Stimulated activated CD4-positive, alpha-beta T cell treated with anti-CD3 and anti-CD28 coated beads, TNF-alpha, amount 100 ng/mL, for 24 hours (primary cell): ENCODE measurements at regions not wholly inside any gene's neighbourhood (a gene's known extent, or its start where the extent isn't known, plus 50 kb on each side); places are given as distances from the start of the nearest gene placed in this dataset.

Experiments used
- DNase-seq, 3 experiments: peaks; one replicate each; pipeline ENCODE4 v3.0.0-alpha.2; 2020; ENCODE audit warnings: low read depth in 3 of 3

DNA sequence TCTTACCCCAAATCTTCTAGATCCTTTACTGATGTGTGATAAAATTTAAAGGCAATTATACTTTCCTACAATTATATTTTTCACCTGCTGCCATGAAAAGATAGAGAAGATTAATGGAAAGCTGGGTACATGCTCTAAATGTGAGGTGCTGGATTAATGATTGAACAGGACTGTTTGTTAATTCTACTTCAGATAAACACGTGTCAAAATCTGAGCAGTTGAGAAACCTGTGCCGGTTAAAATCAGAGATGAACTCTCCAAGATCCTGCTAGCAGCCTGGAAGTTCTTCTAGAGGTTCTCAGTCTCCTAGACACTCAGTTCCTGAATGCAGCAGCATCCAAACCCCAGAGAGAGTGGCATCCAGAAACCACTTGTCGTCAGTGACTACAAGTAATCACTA, 69.2 kb downstream of the INHBA start:
- DNase-seq, result no peak

GRCh38 chr7:41630741-41631140, 72.1 kb downstream of the INHBA start:
- no peak for DNase-seq

- no peak for DNase-seq
These were observed 73.2 kb downstream of the INHBA start for GRCh38 chr7:41629711-41630111.

DNA sequence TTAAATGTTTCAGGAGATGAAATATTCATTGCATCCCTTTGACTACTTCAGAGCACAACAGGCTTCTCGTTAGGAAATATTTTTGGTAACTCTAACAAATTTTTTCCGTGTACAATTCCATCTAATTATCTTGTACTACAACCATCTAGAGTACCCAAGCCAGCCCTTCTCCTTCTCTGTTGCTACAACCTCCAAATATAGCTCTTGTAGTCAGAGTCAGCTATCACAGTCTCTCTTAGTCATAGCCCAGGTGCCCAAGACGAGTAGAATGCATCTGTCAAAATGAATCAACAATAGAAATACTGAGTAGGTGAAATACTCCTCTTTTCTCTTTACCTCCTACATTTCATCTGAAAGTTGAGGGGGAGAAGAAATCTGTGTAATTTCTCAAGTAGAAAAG, 74.0 kb downstream of the INHBA start:
- no peak for DNase-seq

- DNase-seq, result no peak
These were observed 75.1 kb downstream of the INHBA start for GRCh38 chr7:41627645-41628298.

- DNase-seq, result no peak
These were observed 78.1 kb downstream of the INHBA start for GRCh38 chr7:41624818-41625217.

DNA sequence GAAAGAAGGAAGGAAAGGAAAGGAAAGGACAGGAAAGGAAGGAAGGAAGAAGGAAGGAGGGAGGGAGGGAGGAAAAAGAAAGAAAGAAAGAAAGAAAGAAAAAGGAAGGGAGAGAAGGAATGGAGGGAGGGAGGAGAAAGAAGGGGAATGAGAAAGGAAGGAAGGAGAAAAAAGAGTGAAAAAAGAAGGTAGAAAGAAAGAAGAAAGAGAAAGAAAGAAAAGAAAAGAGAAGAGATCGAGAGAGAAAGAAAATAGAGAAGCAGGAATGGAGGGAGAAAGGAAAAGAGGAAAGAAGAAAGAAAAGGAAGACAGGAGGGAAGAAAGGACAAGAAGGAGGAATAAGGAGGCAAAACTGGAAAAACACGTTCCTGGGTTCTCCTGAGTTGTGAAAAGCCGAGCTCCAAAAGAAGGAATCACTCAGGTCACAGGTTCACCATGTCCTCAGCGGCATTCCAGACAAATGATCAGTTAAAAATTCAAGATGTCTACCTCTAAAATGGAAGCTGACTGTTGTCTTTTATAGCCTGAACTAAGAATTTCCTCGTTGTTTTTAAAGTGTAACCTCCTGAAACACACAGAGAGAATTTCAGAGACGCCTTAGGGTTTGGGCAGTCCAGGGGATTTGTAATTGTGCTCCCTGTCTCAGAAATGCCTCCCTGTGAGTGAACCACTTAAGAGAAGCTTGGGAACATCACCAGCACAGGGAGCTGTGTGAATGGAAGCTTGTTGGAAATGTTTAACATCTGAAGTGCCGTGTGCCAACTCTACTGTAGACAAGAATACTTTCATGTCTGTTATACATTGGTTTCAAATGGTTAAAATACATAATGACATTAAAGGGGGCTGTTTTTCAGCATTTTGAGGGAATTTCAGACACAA, 80.7 kb downstream of the INHBA start:
- no peak for DNase-seq

- DNase-seq, result no peak
These were observed 84.9 kb downstream of the INHBA start for GRCh38 chr7:41617987-41618386.

DNA sequence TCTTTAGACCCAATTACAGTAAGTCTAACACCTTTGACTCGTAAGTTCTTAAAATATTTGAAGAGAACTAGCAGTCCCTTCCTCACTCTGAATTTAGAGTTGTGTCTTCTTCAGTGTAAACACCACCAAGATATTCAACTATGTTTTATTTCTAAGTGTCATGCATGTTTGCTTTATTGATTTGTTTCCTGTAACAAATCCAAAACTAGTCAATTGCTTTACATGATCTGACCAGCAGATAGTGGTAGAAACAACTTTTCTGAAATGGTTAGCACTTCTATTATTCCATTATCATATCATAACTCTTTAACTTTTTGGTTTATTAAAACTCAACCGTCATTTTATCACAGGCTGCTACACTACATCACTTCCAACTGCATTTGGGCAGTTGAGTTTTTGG, 90.1 kb downstream of the INHBA start:
- DNase-seq, result no peak

DNA sequence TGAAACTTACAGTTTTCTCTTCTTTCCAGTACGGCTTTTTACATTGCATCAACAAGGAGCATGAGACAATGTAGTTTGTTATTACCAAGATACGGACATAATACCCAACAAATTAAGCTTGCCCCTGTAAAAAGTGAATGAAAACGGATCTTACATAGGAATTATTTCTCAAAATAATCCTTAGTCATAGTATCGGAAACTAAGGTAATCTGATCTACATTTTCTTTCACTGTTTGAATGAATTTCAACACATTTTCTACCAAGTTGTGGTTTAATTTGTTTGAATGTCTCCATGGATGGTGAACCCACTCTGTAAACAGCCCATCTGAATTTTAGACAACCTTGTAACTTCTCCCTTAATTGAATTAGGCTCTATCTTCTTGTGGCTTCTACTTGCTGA, 90.5 kb downstream of the INHBA start:
- no peak for DNase-seq

GRCh38 chr7:41608447-41608846, 94.4 kb downstream of the INHBA start:
- no peak for DNase-seq

DNA sequence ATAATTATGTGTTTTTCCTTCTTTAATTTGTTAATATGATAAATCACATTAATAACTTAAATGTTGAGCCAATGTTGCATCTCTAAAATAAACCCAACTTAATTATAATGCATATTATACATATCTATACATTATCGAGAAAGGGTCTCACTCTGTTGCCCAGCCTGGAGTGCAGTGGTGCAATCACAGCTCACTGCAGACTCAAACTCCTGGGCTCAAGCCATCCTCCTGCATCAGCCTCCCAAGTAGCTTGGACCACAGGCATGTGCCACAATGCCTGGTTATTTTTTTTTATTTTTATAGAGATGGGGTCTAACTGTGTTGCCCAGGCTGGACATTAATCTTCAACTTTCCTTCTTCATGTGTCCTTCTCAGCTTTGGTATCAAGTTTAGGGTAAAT, 98.9 kb downstream of the INHBA start:
- DNase-seq, result no peak

DNA sequence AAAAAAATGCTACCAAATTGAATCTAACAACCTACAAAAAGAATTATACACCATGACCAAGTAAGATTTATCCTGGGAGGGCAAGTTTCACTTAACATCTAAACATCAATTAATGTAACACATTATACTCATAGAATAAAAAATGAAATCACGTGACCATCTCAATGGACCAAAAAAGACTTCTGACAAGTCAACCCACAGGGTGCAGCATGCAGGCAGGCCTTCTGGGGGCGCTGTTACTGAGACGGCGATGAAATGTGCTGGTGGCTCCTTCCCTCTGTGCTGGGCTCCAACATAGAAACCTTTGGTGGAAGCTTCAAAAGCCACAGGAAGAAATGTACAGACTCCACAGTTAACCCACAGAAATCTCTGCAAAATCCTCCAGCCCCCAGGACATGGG, 103.1 kb downstream of the INHBA start:
- DNase-seq, result no peak

DNA sequence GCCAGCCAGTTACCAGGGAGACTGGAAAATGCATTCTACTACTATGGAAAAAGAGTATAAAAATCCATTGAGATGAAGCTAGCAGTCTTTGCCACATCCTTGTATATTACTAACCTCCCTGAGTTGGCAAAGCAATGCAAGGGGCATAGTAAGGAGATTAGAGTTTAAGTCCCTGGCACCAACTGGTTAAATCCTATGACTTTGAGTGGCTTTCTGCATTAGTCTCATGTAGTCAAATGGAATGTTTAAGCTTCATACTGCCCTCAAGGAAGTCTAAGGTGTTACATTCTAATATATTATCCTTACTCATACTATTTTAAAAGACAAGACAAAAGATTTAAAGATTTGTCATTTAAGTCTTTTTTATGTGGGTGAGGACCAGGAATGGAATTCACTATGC, 110.1 kb downstream of the INHBA start:
- no peak for DNase-seq

- no peak for DNase-seq
These were observed 110.7 kb downstream of the INHBA start for GRCh38 chr7:41592236-41592635.

DNA sequence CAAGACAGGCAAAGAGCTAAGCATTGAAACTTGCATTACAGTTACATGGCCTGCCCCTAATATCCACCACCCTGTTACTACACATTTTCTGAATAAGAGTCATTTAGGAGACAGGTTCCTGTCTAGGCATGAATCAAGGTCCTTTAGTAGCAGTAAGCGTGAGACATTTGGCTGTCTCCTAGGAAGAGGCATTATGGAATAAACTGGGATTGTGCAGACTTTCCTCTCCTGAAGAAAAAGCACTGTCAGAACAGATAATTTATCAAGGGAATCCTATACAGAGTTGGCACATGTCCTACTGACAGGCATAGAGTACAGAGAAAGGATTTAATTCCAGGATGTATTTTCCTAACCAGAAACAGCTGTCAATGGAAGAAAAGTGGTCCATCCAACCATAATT, 111.9 kb downstream of the INHBA start:
- DNase-seq, result no peak

DNA sequence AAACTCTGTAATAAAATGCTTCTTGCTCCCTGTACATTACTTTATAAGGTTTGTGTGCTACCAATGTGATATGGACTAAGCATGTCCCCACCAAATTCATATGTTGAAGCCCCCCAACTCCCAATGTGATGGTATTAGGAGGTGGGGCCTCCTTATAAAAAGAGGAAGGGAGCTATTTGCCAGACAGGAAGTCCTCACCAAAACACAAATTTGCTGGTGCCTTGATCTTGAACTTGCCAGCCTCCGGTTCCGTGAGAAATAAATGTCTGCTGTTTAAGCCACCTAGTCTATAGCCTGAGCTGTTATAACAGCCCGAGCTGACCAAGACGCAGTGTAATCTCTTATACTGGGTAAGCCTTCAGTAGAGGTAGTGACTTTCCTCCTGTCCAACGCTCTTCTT, 114.5 kb downstream of the INHBA start:
- no peak for DNase-seq

DNA sequence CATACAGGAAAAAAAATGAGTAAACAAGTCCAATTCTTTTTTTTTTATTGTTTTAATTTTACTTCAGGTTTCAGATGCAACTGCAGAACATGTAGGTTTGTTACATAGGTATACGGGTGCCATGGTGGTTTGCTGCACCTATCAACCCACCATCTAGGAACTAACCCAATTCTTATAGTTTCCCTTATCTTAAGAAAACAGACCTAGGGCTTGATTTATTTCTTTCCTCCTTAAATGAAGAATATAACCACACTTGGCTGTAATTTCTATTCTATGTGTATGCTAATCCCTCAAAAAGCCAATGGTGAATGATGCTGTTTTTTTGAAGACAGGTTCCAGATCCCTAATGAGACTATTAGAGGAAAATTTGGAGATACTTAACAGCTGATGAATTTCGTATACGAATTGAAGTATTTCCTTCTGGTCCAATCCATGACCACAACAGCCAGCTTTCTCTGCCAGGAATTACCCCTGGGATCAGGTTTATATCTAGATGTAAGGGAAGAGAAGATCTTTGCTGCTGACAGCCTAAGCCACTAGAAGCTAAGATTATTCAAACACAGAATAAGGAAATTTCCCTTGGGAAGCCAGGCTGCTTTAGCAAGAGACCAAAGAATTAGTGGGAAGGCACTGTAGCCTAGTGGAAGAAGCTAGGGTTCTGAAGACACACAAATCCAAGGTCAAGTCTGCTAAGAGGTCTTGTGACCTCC, 115.8 kb downstream of the INHBA start:
- no peak for DNase-seq

DNA sequence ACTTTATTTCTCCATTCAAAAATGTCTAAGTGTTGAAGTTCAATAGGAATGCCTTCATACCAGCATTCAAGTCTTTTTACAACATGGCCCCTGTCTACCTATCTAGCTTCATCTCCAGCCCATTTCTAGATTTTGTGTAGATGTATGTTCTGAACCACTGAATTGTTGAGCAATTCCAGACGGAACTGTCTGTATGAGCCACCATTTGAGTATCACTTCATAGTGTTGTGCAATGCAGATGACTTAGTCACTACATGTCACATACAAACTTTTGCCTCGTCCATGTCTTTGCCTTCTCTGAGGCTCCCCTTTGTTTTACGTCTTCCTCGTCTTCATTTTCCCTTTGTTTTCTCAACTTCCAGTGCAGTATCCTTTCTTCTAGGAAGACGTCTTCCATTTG, 118.1 kb downstream of the INHBA start:
- no peak for DNase-seq

GRCh38 chr7:41582116-41582515, 120.8 kb downstream of the INHBA start:
- no peak for DNase-seq

GRCh38 chr7:41581041-41581440, 121.8 kb downstream of the INHBA start:
- DNase-seq, result no peak

DNA sequence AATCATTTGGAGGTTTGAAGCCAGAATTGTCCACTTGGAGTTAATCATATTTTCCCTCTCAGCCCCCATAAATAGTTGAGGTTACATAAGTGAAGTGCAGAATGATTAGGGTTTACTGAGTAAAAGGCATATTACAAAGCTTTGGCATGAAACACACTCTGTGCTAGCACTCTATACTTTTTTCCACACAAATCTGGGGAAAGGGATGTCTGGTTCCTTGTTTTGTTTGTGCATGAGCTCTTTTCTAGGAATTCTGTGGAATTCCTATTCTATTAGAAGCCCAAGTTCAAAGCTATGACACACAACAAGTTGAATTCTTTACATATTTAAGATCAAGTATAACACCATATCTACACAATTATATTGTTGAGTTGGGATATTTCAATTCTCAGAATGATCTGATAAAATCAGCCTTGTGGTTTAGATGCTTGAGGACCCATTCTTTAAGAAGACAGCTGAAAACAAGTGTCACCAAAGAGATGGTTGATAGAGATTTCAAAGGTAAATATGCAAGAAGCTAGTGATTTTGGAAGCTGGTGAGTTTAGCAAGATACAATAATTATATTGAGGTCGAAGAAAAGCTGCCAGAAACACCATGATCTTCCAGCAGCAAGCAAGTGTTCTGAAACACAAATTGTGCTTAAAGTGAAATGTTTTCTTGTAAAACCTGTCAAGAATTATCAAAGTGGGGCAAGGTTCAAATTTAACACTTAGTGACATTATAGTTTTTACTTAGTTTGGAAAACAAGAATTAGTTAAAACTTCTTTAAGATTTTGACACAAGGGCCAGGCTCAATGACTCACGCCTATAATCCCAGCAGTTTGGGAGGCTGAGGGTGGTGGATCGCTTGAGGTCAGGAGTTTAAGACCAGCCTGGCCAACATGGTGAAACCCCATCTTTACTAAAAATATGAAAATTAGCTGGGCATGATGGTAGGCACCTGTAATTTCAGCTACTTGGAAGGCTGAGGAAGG, 122.6 kb downstream of the INHBA start:
- DNase-seq, result no peak
